Frontal cortex (tissue), 3 donors: ENCODE measurements at regions not wholly inside any gene's neighbourhood (a gene's known extent, or its start where the extent isn't known, plus 50 kb on each side); places are given as distances from the start of the nearest gene placed in this dataset.
"Not testable (repeated sequence)": the region's sequence is repeated elsewhere in the genome, so short reads cannot be mapped to it uniquely, and the experiment has no call there.

Source experiments
- DNase-seq, 2 donors: peaks; one replicate each; pipeline ENCODE4 v3.0.0; 2012; ENCODE audit warnings: low spot score in 2 of 2
- FAIRE-seq: peaks from 2 replicates; lab custom pipeline; 2012; peaks lifted over from hg19 to GRCh38; lab: Jason Lieb, UNC
- donor health status: control.
- donor health status: control.
- donor health status: control.

DNA sequence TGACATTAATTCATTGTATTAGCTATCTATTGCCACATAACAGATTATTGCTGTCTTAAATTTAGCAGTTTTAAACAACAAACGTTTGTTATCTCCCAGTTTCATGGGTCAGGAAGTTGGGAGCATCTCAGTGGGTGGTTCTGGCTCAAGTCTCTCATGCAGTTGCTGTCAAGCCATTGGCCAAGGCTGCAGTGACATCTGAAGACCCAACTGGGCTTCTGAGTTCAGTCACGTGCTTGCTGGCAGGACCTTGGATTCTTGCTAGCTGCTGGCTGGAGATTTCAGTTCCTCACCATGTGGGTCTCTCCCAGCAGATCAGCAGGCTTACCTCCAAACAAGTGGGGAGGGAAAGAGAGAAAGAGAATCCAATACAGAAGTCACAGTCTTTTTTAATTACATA lies 152.6 kb upstream of the EXOC2 start:
- FAIRE-seq (no peak), DNase-seq (no peak)

DNA sequence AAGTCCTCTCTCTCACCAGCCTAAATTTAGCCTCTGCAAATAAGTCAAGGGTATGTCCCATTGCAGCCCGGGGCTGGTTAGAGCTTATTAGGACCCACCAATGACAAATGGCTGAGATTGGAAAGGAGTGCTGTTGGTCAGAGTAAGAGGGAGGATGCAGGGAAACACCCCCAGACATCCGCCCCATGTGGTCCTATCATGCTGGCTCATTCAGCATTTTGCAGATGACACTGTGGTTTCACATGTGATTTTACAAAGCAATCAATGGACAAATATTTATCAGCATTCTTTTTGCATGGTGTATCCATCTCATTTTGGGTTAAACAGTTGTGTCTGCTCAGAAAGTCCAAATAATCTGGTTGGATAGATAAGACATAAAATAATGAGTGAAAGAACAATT lies 152.2 kb upstream of the EXOC2 start:
- DNase-seq = no peak
- no peak for FAIRE-seq

DNA sequence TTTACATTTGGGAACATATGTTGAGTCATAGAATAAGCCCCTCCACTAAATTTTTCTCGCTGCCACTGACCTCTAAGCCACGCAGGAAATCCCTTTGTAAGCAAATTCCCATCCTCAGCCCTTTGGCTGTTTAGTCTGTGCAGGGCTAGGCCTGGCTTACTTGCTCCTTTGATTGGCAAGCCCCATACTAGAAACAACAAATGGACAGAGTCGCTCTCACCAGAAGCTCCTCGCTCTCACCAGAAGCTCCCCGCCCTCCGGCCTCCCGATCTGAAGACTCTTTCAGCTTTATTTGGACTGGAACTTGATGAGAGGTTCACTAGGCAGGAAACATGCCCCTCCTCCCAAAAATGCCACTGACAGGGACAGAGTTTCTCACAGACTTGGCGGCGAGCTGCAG lies 149.2 kb upstream of the EXOC2 start:
- FAIRE-seq = no peak
- DNase-seq = no peak

DNA sequence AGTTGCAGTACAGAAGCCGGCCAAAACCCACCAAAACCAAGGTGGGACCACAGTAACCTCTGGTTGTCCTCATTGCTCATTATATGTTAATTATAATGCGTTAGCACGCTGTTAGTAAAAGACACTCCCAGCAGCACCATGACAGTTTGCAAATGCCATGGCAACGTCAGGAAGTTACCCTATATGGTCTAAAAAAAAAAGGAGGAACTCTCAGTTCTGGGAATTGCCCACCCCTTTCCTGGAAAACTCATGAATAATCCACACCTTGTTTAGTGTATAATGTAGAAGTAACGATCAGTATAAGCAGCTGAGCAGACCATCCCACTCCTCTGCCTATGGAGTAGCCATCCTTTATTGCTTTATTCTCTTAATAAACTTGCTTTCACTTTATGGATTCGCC lies 148.6 kb upstream of the EXOC2 start:
- DNase-seq (no peak), FAIRE-seq (no peak)

DNA sequence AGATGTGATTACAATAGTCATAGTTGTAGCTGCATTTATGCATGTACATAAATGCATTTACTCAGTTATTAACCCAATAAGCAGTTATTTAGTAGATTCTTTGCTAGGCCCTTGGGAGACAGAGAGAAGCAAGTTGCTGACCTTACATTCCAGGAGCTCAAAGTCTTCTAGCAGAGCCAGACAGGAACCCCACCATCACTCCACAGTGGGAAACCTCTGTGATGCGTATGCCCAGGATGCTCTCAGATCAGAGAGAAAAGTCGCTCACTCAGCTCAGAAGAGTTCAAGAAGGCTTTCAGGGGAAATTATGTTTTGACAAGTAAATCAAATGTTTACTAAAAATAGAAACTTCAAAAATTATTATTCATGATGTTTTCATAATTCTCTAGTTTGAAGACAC lies 146.3 kb upstream of the EXOC2 start:
- FAIRE-seq (no peak), DNase-seq (no peak)

DNA sequence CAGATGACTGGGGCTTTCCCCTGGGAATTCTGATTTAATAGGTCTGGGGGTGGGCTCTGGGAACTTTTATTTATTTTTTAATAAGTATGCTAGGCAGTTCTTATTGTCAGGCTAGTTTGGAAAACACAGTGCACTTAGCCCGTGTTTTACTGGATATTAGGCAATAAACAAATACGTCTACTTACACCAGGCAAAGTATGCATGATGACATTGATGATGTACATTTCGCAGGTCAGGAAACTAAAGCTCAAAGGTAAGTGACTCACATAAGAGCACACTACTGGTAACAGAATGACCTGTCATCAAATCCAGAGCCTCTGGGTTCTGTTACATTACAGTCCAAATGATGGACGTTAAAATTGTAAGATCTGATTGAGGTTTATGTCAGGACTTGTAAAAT lies 144.4 kb upstream of the EXOC2 start:
- DNase-seq (no peak), FAIRE-seq (no peak)

DNA sequence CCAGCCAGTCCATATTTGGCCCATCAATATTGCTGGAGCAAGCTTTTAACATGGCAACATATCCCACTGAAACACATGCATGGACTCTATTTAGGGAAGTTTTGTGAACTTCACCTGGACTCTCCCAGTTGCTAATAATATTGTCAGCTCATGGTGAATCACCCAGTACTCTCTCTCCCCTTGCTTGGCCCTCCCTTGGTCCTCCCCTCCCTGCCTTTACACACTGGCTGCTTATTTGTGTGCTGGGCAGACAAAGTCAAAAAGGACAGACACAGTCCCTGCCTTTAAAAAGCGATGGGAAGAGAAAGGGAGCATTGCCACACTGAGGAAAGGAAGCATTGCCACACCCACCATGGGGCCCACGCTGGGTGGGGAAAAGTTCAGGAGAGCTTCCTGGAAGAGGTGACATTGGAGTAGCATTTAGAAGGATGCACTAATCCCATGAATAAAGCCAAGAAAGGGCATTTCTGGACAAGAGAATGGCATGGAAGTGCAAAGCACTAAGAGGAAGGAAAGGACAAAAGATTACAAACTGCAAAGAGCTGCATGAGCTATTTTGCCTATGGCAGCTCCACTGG lies 143.4 kb upstream of the EXOC2 start:
- DNase-seq = no peak
- FAIRE-seq = no peak

DNA sequence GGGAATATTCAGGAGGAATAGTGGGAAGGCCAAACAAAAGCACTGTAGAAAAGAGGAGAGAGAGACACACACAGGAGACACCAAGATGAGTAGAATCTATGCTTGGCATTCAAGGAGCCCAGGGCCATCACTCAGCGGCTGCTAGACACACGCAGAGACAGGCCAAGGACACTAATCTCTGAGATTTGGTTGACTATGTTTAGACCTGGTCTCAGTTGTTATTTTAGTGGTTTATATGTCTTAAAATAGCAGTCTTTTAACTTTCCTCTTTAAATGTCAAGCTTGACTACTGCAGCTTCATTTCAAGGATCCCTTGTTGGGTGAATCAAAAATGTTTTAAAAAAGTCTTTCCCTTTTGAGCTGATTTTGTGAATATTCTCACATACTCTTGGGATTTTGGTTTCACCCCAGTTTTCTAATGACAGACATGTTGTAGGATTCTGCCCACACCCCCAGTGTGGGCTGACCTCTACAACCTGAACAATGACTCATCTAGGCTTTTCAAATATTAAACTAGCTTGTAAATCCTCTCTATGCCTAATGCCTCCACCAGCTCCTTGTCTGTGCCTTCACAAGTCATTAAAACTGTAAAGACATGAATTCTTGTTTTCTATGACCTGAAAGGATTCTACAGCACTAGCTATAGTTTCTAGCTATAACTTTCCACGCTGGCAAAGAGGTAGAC lies 142.7 kb upstream of the EXOC2 start:
- FAIRE-seq (no peak), DNase-seq (no peak)

DNA sequence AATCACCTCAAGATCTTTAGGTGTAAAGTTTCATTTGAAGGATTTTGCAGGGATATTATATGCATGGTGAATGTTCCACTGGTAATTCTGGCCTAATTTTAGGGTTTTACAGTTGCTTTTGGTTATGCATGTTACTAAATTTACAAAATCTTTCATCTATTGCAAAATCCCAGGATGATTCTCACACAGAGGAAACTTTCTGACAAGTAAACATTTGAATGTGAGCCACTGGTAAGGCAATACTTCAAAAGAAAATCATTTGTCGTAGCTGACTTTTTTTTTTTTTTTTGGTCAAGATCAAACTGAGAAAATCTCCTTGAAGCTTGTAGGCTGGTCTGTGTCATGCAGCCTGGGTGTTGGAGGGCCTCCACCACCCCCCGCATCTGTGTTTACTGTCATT lies 141.9 kb upstream of the EXOC2 start:
- FAIRE-seq = no peak
- DNase-seq = no peak

DNA sequence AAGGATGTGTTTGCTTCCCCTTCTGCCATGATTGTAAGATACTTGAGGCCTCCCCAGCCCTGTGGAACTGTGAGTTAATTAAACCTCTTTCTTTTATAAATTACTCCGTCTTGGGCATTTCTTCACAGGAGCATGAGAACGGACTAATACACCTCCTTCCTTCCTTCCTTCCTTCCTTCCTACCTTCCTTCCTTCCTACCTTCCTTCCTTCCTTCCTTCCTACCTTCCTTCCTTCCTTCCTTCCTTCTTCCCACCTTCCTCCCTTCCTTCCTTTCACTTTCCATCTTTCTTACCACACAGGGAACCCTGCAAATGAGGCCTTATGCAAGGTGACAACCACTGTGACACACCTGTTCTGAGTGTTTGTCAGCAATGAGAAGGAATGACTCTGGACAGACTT lies 141.3 kb upstream of the EXOC2 start:
- DNase-seq (no peak), FAIRE-seq (no peak)

DNA sequence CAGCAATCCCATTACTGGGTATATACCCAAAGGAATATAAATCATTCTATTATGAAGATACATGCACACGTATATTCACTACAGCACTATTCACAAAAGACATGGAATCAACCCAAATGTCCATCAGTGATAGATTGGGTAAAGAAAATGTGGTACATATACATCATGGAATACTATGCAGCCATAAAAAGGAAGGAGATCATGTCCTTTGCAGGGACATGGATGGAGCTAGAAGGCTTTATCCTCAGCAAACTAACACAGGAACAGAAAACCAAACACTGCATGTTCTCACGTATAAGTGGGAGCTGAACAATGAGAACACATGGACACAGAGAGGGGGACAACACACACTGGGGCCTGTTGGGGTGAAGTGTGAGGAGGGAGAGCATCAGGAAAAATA lies 139.9 kb upstream of the EXOC2 start:
- not testable (repeated sequence) for DNase-seq, FAIRE-seq

DNA sequence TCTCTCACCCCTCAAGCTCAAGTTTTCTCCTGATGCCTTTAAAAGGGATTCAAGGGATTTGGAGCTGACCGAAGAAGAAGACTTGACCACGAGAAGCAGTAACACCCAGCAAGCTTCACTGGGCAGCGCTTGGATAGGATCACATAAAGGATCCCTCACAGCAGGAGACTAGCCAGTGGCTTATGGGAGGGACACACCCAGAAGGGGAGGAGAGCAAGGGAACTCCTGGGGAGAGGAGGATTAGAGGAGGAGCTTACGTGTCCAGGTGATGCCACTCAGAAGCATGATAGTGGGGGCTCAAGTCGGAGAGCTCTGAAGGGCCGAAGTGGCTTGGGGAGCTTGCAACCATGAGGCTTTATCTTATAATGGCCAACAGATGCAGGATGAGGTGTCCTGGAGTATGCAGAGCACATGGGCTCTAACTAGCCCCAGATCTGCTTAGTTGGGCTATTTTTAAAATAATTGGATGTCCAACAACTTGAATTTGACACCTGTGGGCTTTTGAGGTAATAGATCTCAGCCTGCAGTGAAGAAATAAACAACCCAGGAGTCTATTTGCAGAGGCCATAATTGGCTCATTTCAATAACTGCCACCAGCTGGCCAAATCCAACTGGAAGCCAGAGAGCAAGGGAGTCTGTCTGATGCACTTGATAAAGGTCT lies 137.9 kb upstream of the EXOC2 start:
- no peak for FAIRE-seq
- DNase-seq = no peak

DNA sequence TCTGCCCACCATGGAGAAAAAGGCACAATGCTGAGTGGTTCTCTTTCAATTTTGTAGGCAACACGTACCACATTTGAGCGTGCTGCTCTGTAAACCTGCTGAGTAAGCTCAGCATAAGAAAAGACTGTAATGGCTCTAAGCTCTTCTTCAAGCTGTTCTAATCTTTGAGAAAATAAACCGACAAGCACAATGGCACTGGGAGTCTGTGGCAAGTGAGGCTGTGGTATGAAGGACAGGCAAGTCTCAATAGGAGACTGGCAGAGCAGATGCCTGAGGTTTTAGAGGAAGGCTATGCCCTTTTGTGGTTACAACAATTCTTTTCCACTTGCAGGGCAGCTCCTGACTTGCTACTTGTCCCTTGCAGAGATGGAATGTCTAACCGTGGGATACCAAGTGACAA lies 136.7 kb upstream of the EXOC2 start:
- DNase-seq (no peak), FAIRE-seq (no peak)

DNA sequence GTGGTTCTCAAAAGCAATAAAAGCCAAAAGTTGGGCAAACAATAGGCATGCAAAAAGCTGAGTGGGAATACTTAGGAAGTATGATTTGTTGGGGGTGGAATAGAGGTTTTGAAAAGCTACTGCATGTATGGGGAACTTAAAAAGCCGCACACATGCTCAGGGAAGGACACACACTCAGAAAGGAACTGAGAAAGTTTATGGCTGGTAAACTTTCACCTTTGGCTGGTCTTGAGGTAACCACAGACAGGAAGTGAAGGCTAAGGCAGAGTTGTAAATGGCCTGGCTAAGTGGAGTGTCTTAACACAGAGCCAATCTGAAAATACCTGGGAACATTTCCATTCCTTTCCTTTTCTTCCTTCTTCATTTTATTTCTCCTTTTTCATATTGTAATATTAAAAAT lies 134.5 kb upstream of the EXOC2 start:
- no peak for FAIRE-seq
- no peak for DNase-seq

DNA sequence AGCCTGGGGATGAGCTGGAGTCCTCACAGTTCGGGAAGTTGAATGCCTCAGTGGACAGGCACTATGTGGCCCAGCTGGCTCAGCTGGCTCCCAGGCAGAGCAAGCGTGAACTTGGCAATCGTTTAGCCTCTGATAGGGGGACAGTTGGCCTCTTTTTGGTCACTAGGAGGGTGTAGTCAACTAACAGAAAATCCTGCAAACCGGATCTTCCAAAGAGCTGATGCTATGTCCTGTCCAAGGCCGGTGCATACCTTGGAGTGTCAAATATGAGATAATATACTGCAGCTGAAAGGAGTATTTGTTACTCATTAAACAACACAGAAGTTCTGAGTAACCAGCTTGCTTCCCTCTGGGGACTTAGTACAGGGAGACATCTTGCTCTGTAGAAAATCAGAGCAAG lies 126.2 kb upstream of the EXOC2 start:
- DNase-seq (no peak), FAIRE-seq (no peak)

DNA sequence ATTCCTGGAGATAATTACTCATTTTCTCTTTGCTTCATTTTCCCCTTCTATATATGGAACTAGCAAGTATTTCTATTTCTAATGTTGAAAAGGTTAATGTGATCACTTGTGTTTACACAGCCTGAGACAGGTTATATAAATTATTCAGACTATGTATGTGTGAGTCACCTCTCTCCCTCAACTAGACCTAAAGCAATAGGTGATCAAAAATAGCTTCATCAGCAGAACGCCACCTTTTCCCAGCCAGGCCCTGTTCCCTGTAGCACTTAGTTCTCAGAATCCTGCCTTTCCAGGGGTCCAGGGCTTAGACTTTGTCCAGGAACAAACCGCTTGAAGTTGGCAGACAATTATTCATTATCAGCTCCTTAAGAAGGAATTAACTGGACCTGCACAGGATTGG lies 125.3 kb upstream of the EXOC2 start:
- DNase-seq (no peak), FAIRE-seq (no peak)

DNA sequence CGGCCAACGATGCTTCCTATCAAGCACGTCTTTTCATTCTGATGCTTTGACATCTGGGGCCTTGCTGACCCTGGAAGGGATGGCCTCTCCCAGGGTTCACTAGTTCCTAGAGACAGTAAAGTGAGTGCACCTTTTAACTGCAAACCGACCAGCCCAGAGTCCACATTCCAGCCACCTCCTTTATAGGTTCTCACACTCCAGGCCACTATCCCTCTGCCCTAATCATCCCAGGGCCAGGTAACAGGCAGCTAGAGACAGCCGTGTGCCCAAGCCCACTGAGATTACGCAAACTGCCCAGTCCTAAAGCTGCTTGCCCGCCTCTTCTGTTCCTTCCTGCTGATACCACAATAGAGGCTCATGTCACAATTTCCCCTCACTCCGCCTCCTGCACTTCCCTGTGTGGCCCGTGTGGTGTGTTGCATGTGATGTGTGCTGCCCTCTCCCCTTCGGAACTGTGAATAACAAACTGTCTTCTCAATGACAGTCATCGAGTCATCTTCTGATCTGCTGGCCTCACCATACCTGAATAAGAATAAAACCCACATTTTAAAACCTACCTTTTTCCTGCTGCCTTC lies 123.7 kb upstream of the EXOC2 start:
- DNase-seq (no peak), FAIRE-seq (no peak)

DNA sequence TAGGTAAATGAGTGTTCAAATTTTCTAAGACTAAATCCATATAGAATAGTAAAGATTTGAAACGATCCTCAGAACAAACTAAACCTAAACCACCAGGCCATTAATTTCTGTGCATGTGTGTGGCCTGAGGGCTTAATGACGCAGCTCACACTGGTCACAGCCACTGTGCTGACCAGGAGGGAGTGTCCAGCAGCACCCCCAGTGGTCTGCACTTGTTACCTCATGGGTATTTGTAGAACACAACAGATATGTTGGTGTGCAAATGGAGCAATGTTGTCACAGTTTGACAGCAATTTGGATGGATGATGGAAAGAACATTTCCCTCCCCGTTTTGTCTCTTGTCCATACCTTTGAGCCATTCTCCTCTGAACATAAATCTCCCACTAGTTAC lies 122.4 kb upstream of the EXOC2 start:
- FAIRE-seq (no peak), DNase-seq (no peak)

DNA sequence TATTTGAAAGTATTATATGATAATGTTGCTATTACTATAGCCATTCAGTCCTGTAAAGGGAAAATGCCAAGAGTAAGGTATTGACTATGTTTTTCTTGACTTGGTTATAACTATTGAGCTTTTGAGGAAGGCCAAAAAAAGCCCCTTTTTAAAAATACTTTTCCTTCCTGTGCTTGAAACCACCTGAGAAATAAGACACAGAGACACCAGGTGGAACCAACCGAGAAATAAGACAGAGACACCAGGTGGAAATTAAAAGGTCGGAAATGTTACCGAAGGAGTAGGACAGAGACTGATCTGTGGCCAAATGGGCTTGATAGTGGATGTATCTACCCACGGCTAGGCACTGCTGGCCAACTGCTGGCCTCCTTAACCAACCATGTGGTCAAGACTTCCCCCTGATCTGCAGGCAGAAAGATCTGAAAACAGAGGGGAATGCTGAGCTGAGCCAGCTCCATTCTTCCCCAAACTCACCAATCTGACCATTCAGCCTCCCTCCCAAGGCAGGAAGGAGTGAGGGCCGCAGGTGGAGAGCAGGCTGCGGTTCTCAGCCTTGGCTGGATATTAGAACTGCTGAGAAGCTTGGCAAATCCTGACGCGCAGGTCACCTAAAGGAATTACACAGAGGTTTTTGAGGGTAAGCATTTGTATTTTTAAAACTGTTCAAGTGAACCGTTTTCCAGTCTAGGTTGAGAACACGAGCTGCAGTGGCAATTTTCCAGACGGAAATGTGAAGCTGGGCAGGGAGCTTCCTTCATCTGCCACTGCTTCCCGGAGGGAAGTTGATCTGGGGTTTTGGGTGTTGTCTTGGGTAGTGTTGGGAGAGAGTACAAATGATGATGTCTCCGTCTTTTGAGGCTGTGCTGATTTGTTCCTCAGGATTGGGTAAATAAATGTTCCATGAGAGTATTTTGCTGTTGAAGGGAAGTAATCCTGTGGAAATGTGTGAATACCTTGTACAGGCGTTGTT lies 121.7 kb upstream of the EXOC2 start:
- DNase-seq = no peak
- no peak for FAIRE-seq

DNA sequence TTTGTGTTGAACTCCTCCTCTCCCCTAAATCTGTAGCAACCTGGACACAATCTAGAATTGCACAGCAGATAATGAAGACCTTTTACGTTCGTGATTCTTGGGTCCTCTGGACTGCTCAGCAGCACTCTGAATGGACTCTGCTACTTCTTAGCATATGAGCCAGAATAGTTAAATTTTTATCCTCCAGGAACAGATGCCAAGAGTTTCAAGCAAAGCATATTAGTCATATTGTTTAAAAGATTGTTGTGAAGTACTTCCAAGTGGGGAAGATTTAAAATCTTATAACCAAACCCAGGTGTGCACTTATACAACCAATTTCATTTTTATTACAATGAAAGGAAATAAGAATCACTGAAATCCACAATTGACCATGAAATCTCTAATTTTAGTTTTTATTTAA lies 118.9 kb upstream of the EXOC2 start:
- DNase-seq (no peak), FAIRE-seq (no peak)
